GM18519 (cell line): ENCODE measurements at regions not wholly inside any gene's neighbourhood (a gene's known extent, or its start where the extent isn't known, plus 50 kb on each side); places are given as distances from the start of the nearest gene placed in this dataset.
"Not testable (repeated sequence)": the region's sequence is repeated elsewhere in the genome, so short reads cannot be mapped to it uniquely, and the experiment has no call there.

Experiments used
- ATAC-seq: cut with Tn5 transposase; IDR thresholded peaks from one replicate; pipeline ENCODE4 v1.9.1; 2021; ENCODE audit warnings: mild to moderate bottlenecking, moderate library complexity; ENCODE audit not compliant: unreplicated experiment, low FRiP score

DNA sequence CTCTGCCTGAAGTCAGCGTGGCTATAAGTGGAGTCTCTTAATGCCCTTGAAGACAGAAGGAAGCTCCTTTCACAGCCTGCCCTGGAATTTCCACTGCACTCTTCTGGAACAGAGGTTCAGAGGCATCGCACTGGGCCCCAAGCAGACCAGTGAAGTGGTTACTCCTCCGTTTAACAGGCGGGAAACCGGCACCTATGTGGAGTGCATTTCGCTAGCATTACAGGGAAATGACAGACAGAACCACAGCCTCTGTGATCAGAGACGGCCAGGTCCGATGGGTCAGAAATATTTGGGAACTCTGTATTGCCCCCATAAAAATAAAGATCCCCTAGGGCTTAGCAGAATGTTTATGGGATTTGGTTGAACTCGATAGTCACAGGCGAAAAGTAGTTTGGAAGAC lies 406.9 kb upstream of the PRKCQ start:
- ATAC-seq = no peak

DNA sequence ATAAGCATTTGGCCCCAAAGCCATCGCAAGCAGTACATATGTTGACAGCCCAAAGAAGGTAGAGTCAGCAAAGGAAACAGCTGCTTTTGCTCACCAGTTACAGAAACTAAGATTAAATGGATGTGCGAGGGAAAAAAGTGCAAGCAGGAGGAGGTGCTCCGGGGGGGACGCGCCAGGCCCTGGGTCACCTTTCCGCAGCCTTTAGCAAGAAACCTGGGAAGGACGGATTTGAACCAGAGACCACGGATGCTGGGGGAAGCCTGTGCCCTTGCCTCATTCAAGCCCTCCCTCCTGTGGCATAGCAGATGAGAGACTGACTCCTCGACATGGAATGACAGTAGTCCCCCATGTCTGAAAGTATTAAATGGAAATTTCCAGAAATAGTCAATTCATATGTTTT lies 405.6 kb upstream of the PRKCQ start:
- no peak for ATAC-seq

- ATAC-seq = no peak
Observed at GRCh38 chr10:6984971-6985370, 404.9 kb upstream of the PRKCQ start.

- ATAC-seq = not testable (repeated sequence)
Observed at GRCh38 chr10:6984016-6984415, 403.9 kb upstream of the PRKCQ start.

GRCh38 chr10:6980353-6980752 lies 400.3 kb upstream of the PRKCQ start:
- no peak for ATAC-seq

DNA sequence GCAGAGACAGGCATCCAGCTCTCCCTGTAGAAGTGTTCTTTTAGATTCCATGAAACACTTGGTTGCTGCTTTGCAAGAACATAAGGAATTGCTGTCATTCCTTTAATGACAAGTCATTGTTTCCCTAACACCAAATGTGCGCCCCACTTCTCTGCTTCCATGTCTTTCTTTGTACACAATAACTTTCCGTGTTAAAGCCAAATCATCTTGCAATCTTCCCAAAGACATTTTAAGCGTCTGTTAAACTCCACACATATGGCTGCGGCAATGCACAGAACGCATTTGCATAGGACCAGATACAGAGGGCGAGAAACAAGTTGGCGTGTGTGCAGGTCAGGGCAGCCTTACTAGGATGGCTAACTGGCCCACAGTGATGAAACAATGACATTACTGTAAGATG lies 399.3 kb upstream of the PRKCQ start:
- no peak for ATAC-seq

GRCh38 chr10:6978187-6978627 lies 398.1 kb upstream of the PRKCQ start:
- no peak for ATAC-seq

- no peak for ATAC-seq
Observed at GRCh38 chr10:6977398-6978186, 397.5 kb upstream of the PRKCQ start.

GRCh38 chr10:6973899-6974298 lies 393.8 kb upstream of the PRKCQ start:
- ATAC-seq = no peak

DNA sequence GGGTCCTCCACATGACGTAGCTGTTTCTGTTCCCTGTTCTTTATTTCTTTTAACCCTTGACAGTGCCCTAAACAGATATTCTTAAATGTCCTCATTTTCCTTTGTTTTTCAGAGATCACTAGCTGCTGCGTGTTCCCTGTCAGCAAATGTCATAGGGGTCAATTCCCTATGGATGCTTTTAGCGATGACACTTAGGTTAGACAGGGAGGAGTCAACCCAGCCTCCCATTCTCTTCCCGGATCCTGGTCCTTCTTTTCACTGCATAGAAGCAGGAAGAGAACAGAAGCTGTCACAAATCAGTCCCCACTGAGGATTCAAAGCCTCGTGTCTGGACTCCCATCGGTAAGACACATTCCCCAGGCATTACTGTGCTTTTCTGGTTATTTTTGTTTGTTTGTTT lies 392.1 kb upstream of the PRKCQ start:
- no peak for ATAC-seq

DNA sequence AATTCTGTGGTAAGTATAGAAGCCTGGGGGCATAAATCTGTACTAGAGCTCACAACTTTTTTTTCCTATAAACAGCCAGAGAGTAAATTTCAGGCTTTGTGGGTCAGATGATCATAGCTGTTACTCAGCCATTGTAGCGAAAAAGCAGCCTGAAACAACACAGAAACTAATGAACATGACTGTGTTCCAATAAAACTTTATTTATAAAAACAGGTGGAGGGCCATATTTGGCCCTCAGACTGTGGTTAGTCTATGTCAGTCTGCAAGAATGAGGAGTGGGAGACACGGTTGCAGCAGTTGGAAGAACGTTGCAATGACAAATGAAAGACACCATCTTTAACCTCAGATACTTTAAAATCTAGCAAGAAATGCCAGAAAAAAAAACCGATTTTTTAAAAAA lies 389.6 kb upstream of the PRKCQ start:
- ATAC-seq = no peak

DNA sequence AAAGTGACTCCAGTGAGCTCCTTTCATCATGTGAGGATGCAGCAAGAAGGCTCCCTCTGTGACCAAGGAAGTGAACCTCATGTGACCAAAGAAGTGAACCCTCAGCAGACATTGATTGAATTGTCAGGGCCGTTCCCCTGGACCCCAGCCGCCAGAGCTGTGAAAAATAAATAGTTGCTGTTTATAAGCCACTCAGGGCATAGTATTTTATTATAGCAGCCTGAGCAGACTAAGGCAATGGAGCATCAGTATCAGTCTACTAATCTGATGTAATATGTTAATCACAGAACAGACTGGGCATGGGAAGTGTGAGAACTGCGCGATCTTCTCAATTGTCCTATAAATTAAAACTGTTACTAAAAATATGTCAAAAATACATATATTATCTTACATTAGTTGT lies 384.5 kb upstream of the PRKCQ start:
- no peak for ATAC-seq

GRCh38 chr10:6962576-6962975 lies 382.5 kb upstream of the PRKCQ start:
- no peak for ATAC-seq

DNA sequence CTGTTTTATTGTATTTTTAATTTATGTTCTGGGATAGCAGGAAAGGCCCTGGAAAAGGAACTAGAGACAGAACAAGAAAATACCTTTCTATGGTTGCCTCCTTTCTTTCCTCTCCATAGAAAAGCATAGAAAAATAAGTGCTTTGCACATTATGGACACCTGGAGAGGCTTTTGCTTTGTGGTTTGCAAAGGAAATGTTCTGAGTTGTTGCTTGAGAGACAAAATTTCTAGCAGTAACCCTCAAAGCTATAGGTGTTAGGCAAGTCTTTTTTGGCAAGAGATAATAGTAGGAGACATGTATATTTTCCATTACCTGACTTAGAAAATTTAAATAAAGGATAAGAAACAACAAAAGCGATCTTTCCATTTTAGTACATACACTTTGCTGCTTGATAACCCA lies 378.6 kb upstream of the PRKCQ start:
- ATAC-seq = no peak

DNA sequence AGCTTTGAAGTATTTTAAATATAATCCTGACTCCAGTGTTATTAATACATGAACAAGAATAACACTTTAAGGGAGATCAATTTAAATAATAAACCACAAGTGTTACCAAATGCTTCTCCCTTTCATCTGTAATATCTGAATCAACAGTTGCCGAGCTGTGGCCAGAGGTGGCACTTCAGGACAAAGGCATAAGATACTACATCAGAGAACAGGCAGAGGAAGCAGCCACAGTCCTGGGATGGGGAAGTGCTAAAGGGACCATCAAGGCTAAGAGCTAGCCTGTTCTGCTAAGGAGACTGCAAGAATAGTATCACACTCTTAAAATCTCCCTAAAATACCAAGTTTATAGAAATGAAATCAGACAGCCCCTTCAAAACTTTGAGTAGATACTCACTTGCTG lies 378.2 kb upstream of the PRKCQ start:
- no peak for ATAC-seq

DNA sequence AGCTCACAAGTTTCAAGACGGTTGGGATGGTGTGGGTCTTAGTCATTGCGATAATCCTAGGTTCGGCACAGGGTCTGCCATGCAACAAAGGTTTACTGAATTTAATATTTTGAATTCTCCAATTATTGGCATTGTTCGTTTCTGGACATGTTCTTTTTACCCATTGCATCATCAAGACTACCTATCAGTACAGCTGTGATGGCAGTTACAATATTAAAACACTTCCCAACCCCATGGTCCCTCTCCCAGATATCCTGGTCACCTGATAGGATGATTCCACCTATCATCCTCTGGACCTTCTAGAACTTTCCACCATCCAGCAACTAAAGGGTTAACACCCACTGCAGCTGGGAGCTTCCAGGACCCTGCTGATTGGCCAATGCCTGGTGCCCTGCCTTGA lies 377.8 kb upstream of the PRKCQ start:
- ATAC-seq = no peak

DNA sequence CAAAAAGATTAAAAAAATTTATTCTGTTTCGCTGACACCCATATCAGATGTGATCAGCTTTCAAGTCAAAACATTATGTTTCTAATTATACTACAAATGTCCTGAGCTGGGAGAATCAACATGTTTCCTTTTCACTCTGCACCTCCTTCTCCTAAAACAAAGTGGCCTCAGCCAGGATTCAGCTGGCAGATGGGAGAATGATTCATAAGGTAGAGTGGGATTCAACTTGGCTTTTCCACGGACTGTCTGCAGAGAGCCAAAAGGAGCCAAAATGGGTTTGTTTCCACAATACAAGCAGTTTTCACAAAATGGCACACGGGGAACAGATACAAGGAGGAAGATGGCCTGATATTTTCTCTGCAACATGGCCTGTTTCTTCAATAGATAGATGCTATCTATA lies 376.5 kb upstream of the PRKCQ start:
- ATAC-seq = no peak

DNA sequence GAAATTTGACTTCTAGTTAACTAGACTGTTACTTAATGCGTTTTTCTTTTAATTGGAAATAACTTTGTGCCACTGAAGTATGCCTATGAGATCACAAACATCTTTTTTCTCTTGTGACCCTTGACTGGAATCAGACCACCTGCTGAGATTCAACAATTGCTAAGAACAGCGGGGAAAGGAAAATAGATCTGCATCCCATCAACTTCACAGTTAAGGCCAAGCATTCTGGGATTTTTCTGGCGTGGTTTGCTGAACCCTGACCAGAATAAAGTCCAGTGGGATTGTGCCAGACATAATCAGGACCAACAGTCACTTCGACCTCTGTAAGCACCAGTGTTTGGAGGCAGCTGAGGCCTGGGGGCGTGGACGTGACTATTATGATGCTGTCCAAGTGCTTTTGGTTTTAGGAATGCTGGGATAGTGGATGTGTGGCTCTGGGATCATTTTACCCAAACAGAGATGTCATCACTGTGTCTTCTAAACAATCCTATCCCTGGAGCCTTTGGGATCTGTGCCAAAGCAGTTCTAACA lies 373.3 kb upstream of the PRKCQ start:
- ATAC-seq = no peak

DNA sequence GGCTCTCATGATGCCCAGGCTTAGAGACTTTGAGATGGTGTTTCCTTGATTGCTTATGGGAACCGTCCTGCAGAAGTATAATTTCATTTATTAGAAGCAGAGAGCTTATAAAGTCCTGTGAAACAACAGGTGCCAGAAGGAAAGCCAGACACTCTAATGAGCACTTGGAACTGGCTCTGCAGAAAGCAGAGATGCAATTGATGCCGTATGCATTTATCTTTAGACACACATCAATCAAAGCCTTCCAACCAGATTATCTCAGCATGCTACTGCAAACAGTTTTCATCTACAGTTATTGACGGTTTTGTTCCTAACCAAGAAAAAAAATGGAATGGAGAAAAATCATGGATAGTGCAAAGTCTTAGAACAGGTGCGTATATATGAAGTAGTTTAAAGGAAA lies 371.7 kb upstream of the PRKCQ start:
- ATAC-seq = no peak

GRCh38 chr10:6950133-6950532 lies 370.1 kb upstream of the PRKCQ start:
- ATAC-seq = no peak

DNA sequence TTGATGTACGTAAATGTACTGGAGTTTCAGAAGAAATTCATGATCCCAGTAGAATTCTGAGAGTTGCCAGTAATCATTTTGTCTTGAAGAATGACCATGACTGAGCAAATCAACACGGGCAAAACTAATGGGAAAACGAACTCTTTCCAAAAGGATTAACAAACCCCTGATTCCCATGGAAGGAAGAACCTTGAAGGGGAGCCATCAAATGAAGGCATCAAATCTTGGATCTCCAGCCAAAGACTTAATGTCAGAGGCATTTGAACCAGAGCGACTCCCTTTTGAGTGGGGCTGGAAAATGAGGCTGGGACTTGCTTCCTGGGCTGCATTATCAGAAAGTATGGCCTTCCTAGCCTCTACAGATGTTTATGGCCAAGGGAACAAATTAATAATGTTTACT lies 364.4 kb upstream of the PRKCQ start:
- ATAC-seq = no peak

GRCh38 chr10:6938384-6938783 lies 358.3 kb upstream of the PRKCQ start:
- no peak for ATAC-seq

DNA sequence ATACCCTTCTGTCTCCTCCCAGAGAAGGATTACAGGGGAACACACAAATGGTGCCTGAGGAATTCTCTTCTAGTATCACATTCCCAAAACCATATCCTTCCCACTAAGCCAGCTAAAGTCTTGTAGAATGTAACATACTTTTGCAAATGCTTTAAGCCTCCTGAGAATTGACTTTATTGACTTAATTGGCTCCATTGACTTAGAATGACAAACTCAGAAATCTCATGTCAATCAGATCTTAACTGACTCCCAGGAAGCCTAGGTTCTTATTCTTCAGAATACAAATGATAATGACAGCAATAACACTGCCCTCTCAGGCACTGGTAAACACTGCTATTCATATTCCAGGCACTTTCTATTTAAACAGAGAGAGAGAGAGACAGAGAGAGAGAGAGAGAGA lies 356.9 kb upstream of the PRKCQ start:
- no peak for ATAC-seq
